ENCODE measurements at regions not wholly inside any gene's neighbourhood (a gene's known extent, or its start where the extent isn't known, plus 50 kb on each side); places are given as distances from the start of the nearest gene placed in this dataset.

- no peak for TF ChIP-seq ZC3H10 (CRISPR knock-in tag; IDR thresholded peaks at IDR 0.05)
- TF ChIP-seq, protein P1, sequence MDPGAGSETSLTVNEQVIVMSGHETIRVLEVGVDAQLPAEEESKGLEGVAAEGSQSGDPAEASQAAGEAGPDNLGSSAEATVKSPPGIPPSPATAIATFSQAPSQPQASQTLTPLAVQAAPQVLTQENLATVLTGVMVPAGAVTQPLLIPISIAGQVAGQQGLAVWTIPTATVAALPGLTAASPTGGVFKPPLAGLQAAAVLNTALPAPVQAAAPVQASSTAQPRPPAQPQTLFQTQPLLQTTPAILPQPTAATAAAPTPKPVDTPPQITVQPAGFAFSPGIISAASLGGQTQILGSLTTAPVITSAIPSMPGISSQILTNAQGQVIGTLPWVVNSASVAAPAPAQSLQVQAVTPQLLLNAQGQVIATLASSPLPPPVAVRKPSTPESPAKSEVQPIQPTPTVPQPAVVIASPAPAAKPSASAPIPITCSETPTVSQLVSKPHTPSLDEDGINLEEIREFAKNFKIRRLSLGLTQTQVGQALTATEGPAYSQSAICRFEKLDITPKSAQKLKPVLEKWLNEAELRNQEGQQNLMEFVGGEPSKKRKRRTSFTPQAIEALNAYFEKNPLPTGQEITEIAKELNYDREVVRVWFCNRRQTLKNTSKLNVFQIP (CRISPR knock-in tag; IDR thresholded peaks at IDR 0.05; ENCODE audit: borderline replicate concordance, low read depth): no peak
These were observed 578.9 kb upstream of the NR5A2 start for GRCh38 chr1:199448646-199449045.
